ENCODE measurements at regions not wholly inside any gene's neighbourhood (a gene's known extent, or its start where the extent isn't known, plus 50 kb on each side); places are given as distances from the start of the nearest gene placed in this dataset.

GRCh38 chr16:9040800-9041412 lies 50.5 kb upstream of the HAPSTR1 start:
- no peaks in the 10 kb centered on the region for H3K36me3 Mint-ChIP-seq (ENCODE audit: low read depth)
- no peak for TF ChIP-seq CTCF (conservative IDR thresholded peaks at IDR 0.05)
- peaks cover 8% of the 10 kb centered on the region for H3K4me1 Mint-ChIP-seq
- DNase-seq (ENCODE audit: low read depth, low spot score), result no peak
- no peaks in the 10 kb centered on the region for H3K9me3 Mint-ChIP-seq
- no peak overlapping the region for H3K4me3 Mint-ChIP-seq
- no peak overlapping the region for H3K27ac Mint-ChIP-seq (ENCODE audit: unreplicated experiment)
- H3K27me3 Mint-ChIP-seq (ENCODE audit: low read depth), result no peaks in the 10 kb centered on the region
